Stimulated activated CD4-positive, alpha-beta T cell treated with anti-CD3 and anti-CD28 coated beads, Interleukin-4, amount 100 ng/mL, for 4 hours (primary cell): ENCODE measurements at regions not wholly inside any gene's neighbourhood (a gene's known extent, or its start where the extent isn't known, plus 50 kb on each side); places are given as distances from the start of the nearest gene placed in this dataset.
"Not testable (repeated sequence)": the region's sequence is repeated elsewhere in the genome, so short reads cannot be mapped to it uniquely, and the experiment has no call there.

Experiments
- DNase-seq, 2 experiments: peaks; one replicate each; pipeline ENCODE4 v3.0.0-alpha.2; 2020

DNA sequence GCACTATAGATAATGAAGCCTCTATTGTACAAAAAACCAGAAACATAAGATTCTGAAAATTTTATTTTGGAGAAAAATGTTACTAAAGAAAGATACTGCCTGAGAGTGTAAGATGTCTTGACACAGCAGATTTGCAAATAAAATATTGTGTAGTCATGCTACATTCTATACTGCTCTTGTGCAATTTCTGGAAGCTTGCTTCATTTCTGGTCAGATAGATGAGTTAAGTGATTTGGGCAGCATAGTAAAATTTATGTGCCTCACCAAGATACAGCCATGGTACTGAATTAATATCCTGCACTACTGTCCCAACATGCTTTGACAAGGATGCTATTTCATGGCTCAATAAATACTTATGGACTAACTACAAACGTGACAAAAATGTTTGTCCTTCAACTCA is 55.1 kb upstream of the STARD13 start:
- DNase-seq = no peak

DNA sequence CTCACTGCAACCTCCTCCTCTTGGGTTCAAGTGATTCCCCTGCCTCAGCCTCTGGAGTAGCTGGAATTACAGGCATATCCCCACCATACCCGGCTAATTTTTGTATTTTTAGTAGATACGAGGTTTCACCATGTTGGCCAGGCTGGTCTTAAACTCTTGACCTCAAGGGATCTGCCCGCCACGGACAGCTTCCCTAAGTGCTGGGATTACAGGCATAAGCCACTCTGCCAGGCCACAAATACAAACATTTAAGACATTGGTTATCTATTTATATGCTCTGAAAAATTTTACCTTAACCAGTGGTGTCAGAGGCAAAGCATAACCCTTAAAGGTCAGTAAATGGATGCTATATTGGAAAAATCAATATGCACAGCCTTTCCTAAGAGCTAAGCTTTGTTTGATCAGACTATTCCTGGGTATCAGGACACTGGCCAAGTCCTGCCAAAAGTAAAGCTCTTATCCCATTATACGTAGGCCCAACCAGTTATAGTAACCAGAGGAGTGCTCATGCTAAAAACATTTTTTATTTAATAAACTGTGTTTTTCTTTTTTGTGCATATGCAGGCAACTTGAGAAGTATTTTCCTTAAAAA is 56.4 kb upstream of the STARD13 start:
- no peak for DNase-seq

DNA sequence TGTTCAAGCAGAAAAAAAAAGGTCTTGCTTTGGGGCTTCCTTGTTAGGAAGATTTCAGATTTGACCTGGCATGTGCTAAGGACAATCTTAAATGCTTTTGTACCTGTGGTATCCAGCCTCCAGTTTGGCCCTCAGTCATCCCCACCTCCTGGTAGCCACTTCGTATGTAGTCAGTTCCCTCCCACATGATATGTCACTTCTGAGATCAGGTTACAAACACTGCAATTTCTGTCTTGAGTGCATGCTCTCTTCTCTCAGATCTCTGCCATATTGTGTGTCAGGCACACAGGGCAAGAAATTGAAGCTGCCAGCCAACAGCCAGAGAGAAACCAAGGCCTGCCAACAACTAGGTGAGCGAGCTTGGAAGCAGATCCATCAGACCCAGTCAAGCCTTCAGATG is 60.3 kb upstream of the STARD13 start:
- DNase-seq = no peak

DNA sequence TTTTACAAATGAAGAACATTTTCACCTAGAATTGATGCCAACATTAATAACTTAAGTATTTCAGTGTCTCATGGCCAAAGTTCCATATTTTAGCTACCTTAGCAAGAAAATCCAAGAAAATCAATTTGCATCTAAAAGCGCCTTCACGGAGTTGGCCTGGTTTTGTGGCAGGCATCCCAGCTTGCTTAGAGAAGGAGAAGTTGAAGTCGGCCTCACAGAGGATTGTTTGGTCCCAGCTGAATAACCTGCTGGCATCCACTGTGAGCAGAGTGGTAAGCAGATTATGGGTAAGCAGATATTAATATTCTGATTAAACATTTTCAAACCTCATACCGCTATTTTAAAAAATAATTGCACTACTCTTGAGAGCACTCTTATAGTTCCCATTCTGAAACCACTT is 62.3 kb upstream of the STARD13 start:
- DNase-seq = no peak

DNA sequence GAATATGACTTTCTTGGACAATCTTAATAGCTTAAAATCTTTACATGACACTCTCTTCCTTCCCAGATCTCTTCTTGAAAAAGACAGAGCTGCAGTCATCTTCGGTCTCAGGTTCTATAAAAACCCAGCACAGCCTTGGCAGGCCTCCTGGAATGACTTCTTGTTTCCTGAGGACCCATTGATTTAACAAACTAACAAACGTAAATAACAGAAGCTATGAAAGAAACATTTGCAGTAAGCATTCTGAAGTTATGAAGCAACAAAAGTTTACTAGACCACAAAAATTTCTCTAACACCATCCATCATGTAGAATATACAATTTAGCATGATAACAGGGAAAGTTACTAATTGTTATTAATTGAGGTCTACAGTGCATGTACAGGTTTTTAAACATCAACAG is 62.8 kb upstream of the STARD13 start:
- DNase-seq = no peak

DNA sequence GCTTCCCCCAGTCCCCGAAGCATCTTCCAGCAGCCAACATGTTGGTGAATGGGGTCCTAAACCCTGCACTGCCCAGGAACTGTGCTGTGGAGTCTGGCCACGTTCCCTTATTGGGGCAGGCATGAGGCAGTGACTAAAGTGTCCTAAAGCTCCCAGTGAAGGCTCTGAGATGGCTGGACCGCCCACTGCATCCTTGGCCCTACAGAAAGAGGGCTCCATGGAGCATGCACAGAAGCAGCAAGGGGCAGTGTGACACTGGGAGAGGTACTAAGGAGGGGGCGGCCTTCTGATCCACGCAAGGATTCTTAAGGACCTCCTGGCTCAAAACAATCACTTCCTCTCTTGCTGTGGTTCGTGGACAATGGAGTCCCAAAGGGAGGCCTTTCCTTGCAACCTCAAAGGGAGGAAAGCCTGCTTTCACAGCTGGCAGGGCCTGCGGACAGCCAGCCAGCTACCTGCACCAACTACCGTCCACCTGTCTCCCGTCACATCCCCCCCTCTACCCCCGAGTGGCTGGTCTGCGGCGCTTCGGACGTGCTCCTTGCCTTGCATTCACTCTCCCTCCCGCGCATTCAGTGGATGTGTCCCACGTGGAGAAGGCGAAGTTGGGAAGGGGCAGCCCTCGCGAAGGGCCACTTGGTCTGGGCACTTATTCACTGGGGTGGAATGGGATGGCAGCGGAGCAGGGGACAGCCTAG is 63.9 kb upstream of the STARD13 start:
- no peak for DNase-seq

DNA sequence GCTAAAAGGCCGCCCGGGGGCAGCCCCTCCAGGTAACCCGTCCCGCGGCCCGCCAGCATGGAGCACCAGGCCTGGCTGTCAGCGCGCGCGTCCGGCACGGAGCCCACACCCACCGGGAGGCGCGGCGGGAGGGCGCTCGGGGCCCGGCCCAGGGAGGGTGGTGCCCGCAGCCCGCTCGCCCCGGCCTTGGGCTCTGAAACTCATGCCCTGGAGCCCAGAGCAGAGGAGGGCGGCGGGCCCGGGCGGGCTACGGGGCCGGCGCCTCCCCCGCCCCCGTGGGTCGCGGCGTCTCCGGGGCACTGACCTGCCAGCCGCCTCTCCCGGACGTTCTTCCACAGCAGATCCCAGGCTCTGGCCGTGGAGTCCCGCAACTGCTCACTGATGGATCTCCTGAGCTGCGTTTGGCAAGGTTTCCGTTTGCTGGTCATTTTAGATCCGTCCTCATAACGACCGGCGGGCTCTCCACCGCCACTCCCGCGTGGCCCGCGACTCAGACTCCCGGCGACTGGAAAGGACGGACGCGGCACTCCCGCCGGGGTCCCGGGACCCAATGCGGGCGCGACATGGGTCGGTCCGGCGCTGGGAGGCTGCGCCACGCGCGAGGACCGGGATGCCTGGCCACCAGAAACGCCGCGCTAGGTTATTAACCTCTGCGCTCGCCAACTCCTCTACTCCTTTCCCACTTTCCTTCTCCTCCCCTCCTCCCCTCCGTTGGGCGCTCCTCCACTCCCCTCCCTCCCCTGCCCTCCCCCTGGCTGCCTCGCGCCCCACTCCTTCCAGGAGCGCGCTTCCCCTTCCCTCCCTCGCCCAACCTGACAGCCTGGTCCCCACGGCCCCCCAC is 64.7 kb upstream of the STARD13 start:
- DNase-seq = no peak

DNA sequence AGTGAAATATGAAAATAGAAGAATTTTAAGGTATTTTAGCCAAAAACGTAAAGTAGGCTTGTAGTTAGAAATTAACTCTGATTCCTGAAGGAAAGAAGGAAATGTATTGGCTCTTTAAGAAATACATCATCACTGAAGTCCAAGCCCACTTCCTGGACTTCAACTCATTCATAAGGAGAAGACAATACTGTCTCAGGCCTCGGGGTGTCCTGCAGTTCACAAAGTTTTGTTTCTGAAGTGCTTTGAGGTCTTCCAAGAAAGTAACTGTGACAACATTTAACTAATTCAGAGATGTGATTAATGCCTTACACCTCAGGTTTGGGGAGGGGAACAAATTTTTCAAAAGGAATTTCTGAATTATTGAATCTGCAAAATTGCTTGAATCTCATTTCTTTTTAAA is 65.8 kb upstream of the STARD13 start:
- DNase-seq = no peak

DNA sequence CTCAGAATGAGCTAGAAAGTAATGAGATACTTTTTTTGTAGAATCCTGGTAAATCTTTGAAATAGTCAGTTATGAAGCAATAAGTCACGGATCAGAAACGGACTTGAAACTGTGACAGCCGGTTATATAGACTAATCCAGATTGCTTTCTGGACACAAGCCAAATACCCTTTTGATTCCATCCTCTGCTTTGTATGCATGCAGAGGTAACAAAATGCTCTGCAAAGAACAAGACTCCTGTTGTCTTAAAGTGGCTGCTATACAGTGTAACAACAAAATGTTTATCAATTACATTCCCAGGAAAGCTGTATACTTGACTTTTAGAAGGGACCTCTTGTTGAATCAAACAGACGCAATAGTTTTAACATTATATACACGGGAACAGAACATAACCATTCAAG is 66.5 kb upstream of the STARD13 start:
- no peak for DNase-seq

DNA sequence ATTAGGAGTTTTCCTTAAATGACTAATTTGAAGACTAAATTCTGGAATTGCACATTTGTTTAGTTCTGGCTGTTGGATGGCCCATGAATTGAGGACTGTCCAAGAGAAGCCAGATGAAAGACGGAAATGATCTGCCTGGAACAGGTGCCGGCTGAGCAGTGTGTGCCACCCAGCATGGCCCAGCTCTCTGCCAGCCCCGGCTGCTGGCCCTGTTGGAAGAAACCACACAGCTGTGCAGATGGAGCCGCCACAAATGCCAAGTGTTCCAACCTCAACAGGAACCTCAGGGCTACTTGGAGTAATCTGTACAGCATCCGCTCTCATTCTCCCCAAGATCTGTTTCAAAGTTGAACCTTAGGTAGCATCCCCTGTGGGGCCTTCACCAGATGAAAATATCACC is 67.0 kb upstream of the STARD13 start:
- no peak for DNase-seq

DNA sequence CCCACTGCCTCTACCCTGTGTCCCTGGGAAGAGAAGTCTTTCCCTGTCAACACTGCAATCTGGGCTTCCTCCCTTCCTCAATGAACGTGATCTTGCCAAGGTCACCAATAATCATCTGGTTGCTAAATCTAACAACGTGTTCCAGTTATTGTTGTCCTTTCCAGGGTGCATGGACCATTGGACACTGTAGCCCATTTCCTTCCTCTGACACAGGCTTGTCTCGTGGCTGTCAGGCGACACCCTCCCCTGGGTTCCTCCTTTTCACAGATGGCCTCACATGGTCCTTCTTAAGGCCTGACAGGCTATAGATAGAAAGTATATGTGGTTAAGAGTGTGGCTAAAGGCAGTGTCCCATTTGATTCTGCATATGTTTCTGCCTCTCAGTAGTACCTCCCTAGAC is 67.7 kb upstream of the STARD13 start:
- DNase-seq = no peak

DNA sequence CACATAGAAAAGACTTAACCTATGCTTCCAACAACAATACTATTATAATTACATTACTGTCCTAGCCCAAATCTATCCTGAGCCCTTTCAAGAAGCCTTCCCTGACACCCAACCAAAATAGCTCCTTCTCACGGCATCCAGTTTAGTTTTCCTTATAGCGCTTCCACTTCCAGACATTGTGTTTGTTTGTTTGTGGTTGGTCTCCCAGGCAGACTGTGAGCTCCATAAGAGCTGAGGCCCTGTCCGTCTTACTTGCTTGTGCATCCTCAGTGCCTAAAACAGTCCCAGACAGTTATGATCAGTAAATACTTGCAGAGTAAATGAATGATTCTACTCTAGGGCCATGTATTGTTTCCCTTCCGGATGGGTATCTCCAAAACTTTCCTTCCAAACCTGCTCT is 68.1 kb upstream of the STARD13 start:
- DNase-seq = no peak

DNA sequence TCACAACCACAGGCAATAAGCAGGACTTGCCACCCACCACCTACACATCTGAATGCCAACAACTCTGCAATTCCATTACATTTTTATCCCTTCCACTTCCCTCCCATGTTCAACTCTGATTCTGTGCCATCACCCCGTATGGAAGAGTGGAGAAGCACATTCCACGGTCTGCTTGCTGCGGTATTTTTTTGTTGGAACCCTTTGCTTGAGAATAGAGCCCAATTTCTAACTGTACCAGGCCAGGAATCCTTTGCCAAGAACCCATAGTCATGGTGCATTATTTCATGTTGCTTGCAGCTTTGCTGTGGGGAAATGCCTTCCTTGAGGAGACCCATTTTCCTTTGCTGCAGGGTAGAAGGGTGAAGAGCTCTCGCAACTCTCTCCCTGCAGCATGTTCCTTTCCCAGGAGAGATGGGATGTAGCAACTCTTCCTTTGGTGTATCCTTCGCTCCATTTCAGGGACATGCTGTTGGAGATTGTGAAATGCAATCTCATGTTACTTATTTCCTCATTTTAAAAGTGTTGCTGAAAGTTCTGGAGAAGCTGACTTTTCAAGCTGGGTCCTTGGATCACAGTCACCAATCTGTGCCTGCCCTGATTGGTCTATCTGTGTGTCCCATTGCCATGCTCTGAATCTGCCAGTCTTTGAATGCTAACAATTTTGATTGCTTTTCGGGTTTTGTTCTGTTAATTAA is 69.8 kb upstream of the STARD13 start:
- no peak for DNase-seq

DNA sequence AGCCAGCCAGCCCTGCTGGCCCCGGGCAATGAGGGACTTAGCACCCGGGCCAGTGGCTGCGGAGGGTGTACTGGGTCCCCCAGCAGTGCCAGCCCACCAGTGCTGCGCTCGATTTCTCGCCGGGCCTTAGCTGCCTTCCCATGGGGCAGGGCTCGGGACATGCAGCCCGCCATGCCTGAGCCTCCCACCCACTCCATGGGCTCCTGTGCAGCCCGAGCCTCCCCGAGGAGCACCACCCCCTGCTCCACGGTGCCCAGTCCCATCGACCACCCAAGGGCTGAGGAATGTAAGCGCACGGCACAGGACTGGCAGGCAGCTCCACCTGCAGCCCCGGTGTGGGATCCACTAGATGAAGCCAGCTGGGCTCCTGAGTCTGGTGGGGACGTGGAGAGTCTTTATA is 72.5 kb upstream of the STARD13 start:
- not testable (repeated sequence) for DNase-seq

DNA sequence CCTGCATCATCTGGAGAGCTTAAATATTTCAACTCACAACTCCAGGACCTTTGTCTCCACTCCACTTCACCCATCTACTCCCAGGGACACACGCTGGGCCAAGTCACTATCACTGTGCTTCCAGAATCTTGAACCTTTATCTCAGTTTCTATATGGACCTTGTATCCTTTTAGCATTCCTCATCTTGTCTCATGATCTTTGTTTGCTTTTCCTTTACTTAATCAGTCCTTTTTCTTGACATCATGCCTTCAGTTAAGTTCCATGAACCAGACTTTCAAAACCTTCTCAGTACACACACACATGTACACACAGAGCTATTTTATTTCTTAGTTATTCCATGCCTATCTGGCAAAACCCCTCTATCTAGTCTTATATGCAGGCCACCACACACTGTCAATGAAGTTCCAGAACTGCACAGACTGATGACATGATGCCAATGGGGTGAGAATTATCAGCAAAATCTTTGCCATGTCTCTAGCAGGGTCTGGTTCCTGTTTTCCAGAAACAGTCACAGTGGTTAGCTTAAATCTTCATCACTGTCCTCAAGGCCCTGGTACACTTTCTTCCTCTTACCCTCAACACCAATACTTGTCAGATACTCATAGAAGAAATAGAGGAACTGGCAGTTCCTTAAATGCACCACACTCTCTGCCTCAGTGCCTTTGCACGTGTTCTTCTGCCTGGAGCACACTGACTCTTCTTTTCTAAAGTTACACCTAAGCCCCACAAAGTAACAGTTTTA is 77.6 kb upstream of the STARD13 start:
- DNase-seq = no peak

DNA sequence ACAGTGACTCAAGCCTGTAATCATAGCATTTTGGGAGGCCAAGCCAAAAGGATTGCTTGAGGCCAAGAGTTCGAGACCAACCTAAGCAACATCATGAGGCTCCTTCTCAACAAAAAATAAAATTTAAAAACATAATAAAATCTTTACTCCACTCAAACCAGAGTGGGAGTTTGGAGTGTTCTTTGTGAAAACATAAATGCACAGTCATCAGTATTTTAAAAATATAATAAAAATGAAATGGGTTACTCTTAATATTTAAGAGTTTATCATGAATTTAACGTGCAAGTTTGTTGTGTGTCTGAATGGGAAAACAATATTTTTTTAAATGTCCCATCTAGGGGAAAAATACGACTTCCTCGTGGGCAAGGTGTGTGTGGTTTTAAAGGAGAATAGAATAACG is 78.6 kb upstream of the STARD13 start:
- DNase-seq = no peak

DNA sequence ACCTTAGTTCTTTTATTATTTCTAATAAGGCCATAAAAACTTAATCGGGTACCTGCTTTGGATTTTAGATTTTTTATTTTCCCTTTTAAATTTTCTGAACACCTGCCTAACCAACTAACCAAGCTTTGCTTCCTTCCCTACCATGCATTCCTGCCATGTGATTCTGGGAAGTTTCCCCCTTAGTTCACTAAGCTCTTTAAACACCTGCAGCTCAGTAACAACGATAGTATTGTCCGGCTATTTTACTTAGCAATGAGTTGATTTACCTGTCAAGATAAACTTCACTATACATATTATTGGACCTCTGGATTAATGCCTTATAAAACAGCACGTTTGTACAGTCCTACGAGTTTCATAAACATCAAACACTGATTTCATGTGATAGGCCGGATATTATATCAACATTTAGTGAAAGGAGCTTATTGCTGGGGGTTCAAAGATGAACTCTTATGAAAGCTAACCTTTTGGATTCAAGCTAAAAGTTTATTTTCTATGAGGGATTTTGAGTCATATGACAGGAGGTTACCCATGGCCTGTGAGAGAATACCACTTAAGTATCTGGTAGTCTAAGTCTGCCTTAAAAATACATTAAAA is 81.0 kb upstream of the STARD13 start:
- no peak for DNase-seq

DNA sequence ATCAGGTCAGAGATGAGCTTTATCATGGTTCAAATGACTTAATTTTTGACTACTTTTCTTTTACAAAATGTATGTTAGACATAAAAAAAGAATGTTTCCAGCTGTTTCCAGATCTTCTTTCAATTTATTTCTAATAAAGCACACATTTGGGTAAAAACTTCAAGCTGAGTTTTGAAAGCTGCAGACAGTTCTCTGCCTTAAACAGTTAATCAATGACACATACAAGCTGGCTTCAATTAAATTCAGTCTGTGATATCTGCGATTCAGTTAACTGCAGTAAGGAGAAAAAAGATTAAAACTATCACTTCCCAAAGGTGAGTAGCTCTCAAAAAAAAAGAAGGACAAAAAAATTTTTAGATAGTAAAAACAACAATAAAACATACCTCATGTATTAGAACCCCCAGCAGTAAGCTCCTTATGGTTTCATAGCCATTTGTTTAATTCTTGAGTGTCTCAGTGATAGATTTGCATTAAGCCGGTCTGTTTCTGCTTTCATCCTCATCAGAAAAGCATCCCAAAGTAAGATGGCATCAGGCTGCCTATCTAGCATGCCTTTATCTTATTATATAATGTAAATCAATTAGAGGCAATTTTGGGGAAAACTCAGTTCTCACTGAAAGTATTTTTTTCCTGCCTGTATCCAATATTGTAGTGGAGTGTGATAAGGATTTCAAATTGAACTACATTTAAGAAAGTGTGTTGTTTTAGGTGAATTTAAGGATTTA is 81.8 kb upstream of the STARD13 start:
- no peak for DNase-seq

DNA sequence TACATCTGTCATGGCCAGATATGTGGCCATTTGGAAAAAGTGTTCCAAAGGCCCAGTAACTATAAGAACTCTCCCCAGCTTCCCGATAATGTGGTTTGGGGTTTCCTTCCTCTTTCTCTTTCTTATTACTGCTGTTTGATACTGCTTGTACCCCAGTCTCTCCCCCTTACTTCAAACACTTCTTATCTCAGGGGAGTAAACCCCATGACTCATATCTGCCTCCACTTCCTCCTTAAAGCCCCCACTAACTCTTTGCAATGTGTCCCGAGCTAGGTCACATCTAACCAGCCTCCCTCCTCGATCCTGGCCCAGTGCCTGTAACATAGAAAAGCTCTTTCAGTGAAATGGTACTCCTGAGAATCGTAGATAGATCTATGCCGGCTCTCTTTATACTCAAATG is 82.4 kb upstream of the STARD13 start:
- peak in 1 of 2 experiments; percentile 2 for DNase-seq

DNA sequence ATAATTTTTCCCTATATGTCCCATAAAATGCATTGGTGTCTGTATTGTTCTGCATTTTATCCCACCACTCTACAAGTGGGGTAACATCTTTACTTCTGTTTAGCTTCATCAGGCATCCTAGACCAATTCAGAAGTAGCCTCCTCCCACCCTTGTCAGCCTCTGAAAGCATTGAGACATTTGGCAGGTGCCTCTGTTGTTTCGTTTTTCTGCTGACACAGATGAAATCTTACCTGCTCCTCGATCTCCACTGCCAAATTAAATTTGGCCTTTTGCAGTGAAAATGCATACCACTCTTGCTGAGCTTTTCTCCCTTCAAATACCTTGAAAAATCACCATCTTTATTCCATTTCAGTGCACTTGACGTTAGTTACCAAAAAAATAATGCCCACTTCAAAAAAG is 83.5 kb upstream of the STARD13 start:
- no peak for DNase-seq

DNA sequence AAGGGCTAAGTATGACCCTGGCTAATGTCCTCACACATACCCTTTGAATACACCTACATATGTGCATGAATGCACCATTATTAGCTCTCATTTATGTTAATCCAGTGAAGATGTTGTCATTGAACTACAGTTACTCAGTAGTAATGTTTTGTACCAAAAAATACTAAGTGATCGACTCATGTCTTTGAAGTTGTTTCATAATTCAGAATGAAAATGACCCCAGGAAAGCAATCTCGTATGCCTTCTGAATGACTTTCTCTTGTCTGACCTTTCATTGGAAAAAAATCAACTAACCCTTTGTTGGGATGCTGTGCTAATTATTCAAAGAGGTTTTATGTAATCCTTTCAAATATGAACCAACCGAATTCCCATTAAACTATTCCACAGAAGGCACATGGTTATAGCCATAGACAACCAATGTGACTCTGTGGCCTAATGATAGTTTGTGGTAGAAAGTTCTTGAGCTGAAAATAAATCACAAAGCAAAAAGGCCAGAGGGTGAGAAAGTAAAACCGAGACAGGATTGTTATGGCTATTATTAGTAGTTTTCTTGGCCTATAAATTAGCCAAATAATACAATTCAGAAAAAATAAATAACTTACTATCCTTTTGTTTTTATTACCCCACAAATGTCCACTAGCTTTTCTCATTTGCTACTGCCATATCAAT is 86.8 kb upstream of the STARD13 start:
- no peak for DNase-seq
